ENCODE measurements at regions not wholly inside any gene's neighbourhood (a gene's known extent, or its start where the extent isn't known, plus 50 kb on each side); places are given as distances from the start of the nearest gene placed in this dataset.
"Not testable (repeated sequence)": the region's sequence is repeated elsewhere in the genome, so short reads cannot be mapped to it uniquely, and the experiment has no call there.

DNA sequence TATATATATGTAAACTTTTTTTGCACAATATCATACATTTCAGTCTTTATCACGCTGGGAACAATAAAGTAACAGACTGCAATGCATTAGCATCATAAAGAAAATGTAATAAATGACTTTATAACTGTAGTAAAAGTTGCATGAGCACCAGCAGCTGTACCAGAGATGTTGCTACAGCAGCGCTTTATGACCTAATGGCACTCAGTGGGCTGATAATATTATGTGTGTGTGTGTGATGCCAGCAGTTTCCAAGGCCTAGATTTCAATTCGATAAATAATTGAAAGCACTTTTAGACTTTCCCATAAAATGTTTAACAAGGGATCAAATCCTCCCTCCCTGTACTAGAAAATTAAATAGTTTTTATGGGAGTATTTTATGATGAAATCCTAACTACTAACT lies 367.6 kb upstream of the AGA start (continued):
- TF ChIP-seq, protein P1, sequence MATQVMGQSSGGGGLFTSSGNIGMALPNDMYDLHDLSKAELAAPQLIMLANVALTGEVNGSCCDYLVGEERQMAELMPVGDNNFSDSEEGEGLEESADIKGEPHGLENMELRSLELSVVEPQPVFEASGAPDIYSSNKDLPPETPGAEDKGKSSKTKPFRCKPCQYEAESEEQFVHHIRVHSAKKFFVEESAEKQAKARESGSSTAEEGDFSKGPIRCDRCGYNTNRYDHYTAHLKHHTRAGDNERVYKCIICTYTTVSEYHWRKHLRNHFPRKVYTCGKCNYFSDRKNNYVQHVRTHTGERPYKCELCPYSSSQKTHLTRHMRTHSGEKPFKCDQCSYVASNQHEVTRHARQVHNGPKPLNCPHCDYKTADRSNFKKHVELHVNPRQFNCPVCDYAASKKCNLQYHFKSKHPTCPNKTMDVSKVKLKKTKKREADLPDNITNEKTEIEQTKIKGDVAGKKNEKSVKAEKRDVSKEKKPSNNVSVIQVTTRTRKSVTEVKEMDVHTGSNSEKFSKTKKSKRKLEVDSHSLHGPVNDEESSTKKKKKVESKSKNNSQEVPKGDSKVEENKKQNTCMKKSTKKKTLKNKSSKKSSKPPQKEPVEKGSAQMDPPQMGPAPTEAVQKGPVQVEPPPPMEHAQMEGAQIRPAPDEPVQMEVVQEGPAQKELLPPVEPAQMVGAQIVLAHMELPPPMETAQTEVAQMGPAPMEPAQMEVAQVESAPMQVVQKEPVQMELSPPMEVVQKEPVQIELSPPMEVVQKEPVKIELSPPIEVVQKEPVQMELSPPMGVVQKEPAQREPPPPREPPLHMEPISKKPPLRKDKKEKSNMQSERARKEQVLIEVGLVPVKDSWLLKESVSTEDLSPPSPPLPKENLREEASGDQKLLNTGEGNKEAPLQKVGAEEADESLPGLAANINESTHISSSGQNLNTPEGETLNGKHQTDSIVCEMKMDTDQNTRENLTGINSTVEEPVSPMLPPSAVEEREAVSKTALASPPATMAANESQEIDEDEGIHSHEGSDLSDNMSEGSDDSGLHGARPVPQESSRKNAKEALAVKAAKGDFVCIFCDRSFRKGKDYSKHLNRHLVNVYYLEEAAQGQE (IDR thresholded peaks at IDR 0.05; ENCODE audit: low read depth) = no peak
- no peak for TF ChIP-seq RAD21 (IDR thresholded peaks at IDR 0.05; ENCODE audit: low read depth)
- TF ChIP-seq ZFX (IDR thresholded peaks at IDR 0.05) = no peak
- TF ChIP-seq ZNF274 (IDR thresholded peaks at IDR 0.05; ENCODE audit: low read depth, low read length) = no peak
- TF ChIP-seq EZH2 (IDR thresholded peaks at IDR 0.05) = no peak
- no peak for TF ChIP-seq JUND (IDR thresholded peaks at IDR 0.05)

DNA sequence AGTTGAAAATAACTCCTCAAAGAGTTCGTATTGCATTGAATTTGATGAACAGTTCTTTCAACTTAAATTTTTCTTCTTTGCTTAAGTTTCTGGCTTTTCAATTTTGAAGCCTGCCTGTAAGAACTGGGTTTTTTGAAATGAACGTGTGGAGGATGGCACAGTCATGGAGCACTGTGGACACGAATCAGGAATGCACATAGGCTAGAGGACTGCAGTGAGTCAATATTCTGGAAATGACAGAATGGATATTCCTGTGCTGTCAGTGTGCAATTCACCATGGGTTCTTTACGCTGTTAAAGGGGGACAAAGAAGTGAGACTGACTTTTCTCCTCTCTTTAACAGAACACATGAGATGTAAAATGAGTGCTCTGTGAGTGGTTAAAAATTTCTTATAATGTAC lies 368.0 kb upstream of the AGA start:
- intact Hi-C loops (cut with micrococcal nuclease) = no loop called here
- Histone ChIP-seq H3K4me3 (replicated peaks in 1 of 2; ENCODE audit: low read depth in 1 of 2, low read length in 2 of 2) (no peak overlapping the region), H3K9ac (ENCODE audit: low read length) (no peak overlapping the region), H3K36me3 (ENCODE audit: control insufficient read depth in 1 of 2, insufficient read depth in 2 of 2, low read length in 2 of 2) (no peaks in the 10 kb centered on the region), H3K4me1 (ENCODE audit: control insufficient read depth in 1 of 2, insufficient read depth in 2 of 2, low read length in 2 of 2) (no peaks in the 10 kb centered on the region), H4K20me1 (ENCODE audit: insufficient read depth) (no peaks in the 10 kb centered on the region), H3K9me2 (ENCODE audit: insufficient read depth) (no peaks in the 10 kb centered on the region), H3K9me3 (ENCODE audit: control insufficient read depth in 1 of 2, insufficient read depth in 1 of 2, low read depth in 1 of 2, low read length in 2 of 2) (no peaks in the 10 kb centered on the region), H3K27ac (ENCODE audit: low read depth, low read length) (no peak overlapping the region), H3K79me2 (ENCODE audit: insufficient read depth, low read length) (no peaks in the 10 kb centered on the region), H2AFZ (ENCODE audit: low read depth, low read length, poor library complexity, severe bottlenecking) (no peak overlapping the region), H3K27me3 (ENCODE audit: insufficient read depth, low read length) (no peaks in the 10 kb centered on the region), H3K4me2 (ENCODE audit: low read length) (no peak overlapping the region)
- ATAC-seq (no peak), DNase-seq (ENCODE audit: low read depth, low spot score) (no peak)
- ChIA-PET RAD21 (ENCODE audit: low non-redundant PET in 1 of 2, low total read pairs in 2 of 2, uncharacterized antibody in 2 of 2, unreplicated experiment in 2 of 2) (no interaction called here), CTCF (no interaction called here), POLR2A (no interaction called here)
- no TSS peak for BruUV-seq (replicated peaks)
- TF ChIP-seq ZFX (IDR thresholded peaks at IDR 0.05) = no peak
- no peak for TF ChIP-seq JUND (IDR thresholded peaks at IDR 0.05)
- no peak for TF ChIP-seq POLR2A (IDR thresholded peaks at IDR 0.05; ENCODE audit: borderline replicate concordance, extremely low read depth, insufficient read depth, insufficient read length)
- TF ChIP-seq, protein P2, sequence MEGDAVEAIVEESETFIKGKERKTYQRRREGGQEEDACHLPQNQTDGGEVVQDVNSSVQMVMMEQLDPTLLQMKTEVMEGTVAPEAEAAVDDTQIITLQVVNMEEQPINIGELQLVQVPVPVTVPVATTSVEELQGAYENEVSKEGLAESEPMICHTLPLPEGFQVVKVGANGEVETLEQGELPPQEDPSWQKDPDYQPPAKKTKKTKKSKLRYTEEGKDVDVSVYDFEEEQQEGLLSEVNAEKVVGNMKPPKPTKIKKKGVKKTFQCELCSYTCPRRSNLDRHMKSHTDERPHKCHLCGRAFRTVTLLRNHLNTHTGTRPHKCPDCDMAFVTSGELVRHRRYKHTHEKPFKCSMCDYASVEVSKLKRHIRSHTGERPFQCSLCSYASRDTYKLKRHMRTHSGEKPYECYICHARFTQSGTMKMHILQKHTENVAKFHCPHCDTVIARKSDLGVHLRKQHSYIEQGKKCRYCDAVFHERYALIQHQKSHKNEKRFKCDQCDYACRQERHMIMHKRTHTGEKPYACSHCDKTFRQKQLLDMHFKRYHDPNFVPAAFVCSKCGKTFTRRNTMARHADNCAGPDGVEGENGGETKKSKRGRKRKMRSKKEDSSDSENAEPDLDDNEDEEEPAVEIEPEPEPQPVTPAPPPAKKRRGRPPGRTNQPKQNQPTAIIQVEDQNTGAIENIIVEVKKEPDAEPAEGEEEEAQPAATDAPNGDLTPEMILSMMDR (IDR thresholded peaks at IDR 0.05 in 2 of 3, conservative IDR thresholded peaks at IDR 0.05 in 1 of 3; ENCODE audit: borderline replicate concordance in 1 of 3, insufficient read depth in 1 of 3, low read depth in 2 of 3, low read length in 2 of 3) = no peak
- no peak for TF ChIP-seq SIN3A (IDR thresholded peaks at IDR 0.05; ENCODE audit: low read depth)
- no peak for TF ChIP-seq RAD21 (IDR thresholded peaks at IDR 0.05; ENCODE audit: low read depth)
- no peak for TF ChIP-seq ZNF274 (IDR thresholded peaks at IDR 0.05; ENCODE audit: low read depth, low read length)
- TF ChIP-seq EZH2 (IDR thresholded peaks at IDR 0.05) = no peak
- TF ChIP-seq, protein P3, sequence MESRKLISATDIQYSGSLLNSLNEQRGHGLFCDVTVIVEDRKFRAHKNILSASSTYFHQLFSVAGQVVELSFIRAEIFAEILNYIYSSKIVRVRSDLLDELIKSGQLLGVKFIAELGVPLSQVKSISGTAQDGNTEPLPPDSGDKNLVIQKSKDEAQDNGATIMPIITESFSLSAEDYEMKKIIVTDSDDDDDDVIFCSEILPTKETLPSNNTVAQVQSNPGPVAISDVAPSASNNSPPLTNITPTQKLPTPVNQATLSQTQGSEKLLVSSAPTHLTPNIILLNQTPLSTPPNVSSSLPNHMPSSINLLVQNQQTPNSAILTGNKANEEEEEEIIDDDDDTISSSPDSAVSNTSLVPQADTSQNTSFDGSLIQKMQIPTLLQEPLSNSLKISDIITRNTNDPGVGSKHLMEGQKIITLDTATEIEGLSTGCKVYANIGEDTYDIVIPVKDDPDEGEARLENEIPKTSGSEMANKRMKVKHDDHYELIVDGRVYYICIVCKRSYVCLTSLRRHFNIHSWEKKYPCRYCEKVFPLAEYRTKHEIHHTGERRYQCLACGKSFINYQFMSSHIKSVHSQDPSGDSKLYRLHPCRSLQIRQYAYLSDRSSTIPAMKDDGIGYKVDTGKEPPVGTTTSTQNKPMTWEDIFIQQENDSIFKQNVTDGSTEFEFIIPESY (IDR thresholded peaks at IDR 0.05; ENCODE audit: extremely low read depth, insufficient replicate concordance, low read length) = no peak

DNA sequence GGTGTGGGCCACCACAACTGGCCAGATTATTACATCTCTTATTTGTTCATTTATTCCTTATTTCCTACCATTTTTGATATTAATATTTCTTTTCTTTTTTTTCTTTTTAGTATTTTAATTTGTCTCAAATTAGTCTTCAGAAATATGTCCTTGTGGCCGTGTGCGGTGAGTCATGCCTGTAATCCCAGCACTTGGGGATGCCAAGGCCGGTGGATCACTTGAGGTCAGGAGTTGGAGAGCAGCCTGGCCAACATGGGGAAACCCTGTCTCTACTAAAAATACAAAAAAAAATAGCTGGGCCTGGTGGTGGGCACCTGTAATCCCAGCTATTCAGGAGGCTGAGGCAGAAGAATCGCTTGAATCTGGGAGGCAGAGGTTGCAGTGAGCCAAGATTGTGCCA lies 376.2 kb upstream of the AGA start:
- H3K27ac ChIP-seq (ENCODE audit: low read depth, low read length); H3K36me3 ChIP-seq (ENCODE audit: control insufficient read depth in 1 of 2, insufficient read depth in 2 of 2, low read length in 2 of 2); CTCF ChIA-PET; H3K9me3 ChIP-seq (ENCODE audit: control insufficient read depth in 1 of 2, insufficient read depth in 1 of 2, low read depth in 1 of 2, low read length in 2 of 2); H3K4me2 ChIP-seq (ENCODE audit: low read length); intact Hi-C loops (cut with micrococcal nuclease); H3K9me2 ChIP-seq (ENCODE audit: insufficient read depth); BruUV-seq (replicated peaks); H3K4me3 ChIP-seq (replicated peaks in 1 of 2; ENCODE audit: low read depth in 1 of 2, low read length in 2 of 2); DNase-seq (ENCODE audit: low read depth, low spot score); POLR2A ChIA-PET; H3K4me1 ChIP-seq (ENCODE audit: control insufficient read depth in 1 of 2, insufficient read depth in 2 of 2, low read length in 2 of 2); H3K79me2 ChIP-seq (ENCODE audit: insufficient read depth, low read length); H4K20me1 ChIP-seq (ENCODE audit: insufficient read depth); H3K27me3 ChIP-seq (ENCODE audit: insufficient read depth, low read length); ATAC-seq; H2AFZ ChIP-seq (ENCODE audit: low read depth, low read length, poor library complexity, severe bottlenecking); RAD21 ChIA-PET (ENCODE audit: low non-redundant PET in 1 of 2, low total read pairs in 2 of 2, uncharacterized antibody in 2 of 2, unreplicated experiment in 2 of 2); H3K9ac ChIP-seq (ENCODE audit: low read length): not testable (repeated sequence)

All from HCT116 (cell line).